ENCODE measurements at regions not wholly inside any gene's neighbourhood (a gene's known extent, or its start where the extent isn't known, plus 50 kb on each side); places are given as distances from the start of the nearest gene placed in this dataset.
A peak's percentile ranks its signal among the peaks of the same experiment; 100 is the strongest.

DNA sequence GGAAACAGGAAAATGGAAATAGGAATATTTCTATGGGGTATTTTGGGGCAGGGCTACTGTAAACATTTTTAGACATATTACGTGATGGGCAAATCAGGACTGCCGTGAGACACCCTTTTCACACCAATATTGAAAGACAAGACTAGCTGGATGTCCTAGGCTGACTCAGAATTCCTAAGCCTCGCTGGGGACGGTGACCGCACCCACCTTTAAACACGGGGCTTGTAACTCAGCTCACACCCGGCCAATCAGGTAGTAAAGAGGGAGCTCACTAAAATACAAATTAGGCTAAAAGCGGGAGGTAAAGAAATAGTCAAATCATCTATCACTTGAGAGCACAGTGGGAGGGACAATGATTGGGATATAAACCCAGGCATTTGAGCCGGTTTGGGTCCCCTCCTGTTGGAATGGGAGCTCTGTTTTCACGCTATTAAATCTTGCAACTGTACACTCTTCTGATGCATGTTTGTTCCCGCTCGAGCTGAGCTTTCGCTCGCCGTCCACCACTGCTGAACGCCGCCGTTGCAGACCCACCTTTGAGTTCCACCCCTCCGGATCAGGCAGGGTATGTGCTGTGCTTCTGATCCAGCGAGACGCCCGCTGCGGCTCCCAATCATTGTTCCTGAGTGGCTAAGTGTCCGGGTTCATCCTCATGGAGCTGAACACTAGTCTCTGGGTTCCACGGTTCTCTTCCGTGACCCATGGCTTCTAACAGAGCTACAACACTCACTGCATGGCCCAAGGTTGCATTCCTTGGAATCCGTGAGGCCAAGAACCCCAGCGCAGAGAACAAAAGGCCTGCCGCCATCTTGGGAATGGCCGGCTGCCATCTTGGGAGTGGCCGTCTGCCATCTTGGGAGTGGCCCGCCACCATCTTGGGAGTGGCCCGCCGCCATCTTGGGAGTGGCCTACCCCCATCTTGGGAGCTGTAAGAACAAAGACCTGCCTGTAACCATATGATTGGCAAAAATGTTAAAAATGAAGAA lies 152.6 kb downstream of the CRLF2 start (continued):
- TF ChIP-seq TAF1 (IDR thresholded peaks at IDR 0.05; ENCODE audit: control insufficient read depth, extremely low read depth, insufficient read depth, low read length, severe bottlenecking) (peak; percentile 76), PHF8 (IDR thresholded peaks at IDR 0.05; ENCODE audit: borderline replicate concordance, low read length) (peak; percentile 36; the same call in 1 of the 2 replicates), ELF1 (tag; IDR thresholded peaks at IDR 0.05) (no peak), SETDB1 (IDR thresholded peaks at IDR 0.05; ENCODE audit: low read length) (no peak), ZFP30 (CRISPR knock-in tag; IDR thresholded peaks at IDR 0.05; ENCODE audit: borderline replicate concordance) (no peak), CTBP1 (IDR thresholded peaks at IDR 0.05; ENCODE audit: borderline replicate concordance) (no peak), HLTF (IDR thresholded peaks at IDR 0.05) (no peak), BACH1 (tag; IDR thresholded peaks at IDR 0.05) (peak; percentile 72; the same call in 1 of the 2 replicates), ESRRB (CRISPR knock-in tag; IDR thresholded peaks at IDR 0.05; ENCODE audit: borderline replicate concordance) (no peak), CC2D1A (IDR thresholded peaks at IDR 0.05) (no peak), MAFK (IDR thresholded peaks at IDR 0.05; ENCODE audit: low read length) (no peak), DMBX1 (CRISPR knock-in tag; IDR thresholded peaks at IDR 0.05; ENCODE audit: borderline replicate concordance) (peak; percentile 91), U2AF2 (optimal IDR thresholded peaks at IDR 0.05; ENCODE audit: low read depth, low read length) (no peak), POLR2G (IDR thresholded peaks at IDR 0.05; ENCODE audit: low read depth, low read length) (peak; percentile 77), ZNF282 (CRISPR knock-in tag; IDR thresholded peaks at IDR 0.05) (no peak), ZNF551 (CRISPR knock-in tag; IDR thresholded peaks at IDR 0.05) (no peak), HIVEP1 (CRISPR knock-in tag; IDR thresholded peaks at IDR 0.05) (no peak), SPI1 (IDR thresholded peaks at IDR 0.05; ENCODE audit: borderline replicate concordance, low read depth, low read length) (no peak), KAT7 (CRISPR knock-in tag; IDR thresholded peaks at IDR 0.05; ENCODE audit: borderline replicate concordance) (no peak), CBX5 (IDR thresholded peaks at IDR 0.05; ENCODE audit: borderline replicate concordance, low read depth) (0 out of 2 replicates have a peak, but pooled peaks have one; percentile 36), ETV5 (CRISPR knock-in tag; IDR thresholded peaks at IDR 0.05; ENCODE audit: low read depth) (no peak)
- TF ChIP-seq, protein P1, sequence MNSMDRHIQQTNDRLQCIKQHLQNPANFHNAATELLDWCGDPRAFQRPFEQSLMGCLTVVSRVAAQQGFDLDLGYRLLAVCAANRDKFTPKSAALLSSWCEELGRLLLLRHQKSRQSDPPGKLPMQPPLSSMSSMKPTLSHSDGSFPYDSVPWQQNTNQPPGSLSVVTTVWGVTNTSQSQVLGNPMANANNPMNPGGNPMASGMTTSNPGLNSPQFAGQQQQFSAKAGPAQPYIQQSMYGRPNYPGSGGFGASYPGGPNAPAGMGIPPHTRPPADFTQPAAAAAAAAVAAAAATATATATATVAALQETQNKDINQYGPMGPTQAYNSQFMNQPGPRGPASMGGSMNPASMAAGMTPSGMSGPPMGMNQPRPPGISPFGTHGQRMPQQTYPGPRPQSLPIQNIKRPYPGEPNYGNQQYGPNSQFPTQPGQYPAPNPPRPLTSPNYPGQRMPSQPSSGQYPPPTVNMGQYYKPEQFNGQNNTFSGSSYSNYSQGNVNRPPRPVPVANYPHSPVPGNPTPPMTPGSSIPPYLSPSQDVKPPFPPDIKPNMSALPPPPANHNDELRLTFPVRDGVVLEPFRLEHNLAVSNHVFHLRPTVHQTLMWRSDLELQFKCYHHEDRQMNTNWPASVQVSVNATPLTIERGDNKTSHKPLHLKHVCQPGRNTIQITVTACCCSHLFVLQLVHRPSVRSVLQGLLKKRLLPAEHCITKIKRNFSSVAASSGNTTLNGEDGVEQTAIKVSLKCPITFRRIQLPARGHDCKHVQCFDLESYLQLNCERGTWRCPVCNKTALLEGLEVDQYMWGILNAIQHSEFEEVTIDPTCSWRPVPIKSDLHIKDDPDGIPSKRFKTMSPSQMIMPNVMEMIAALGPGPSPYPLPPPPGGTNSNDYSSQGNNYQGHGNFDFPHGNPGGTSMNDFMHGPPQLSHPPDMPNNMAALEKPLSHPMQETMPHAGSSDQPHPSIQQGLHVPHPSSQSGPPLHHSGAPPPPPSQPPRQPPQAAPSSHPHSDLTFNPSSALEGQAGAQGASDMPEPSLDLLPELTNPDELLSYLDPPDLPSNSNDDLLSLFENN (IDR thresholded peaks at IDR 0.05; ENCODE audit: low read depth in 2 of 2, low read length in 2 of 2): no peak
- TF ChIP-seq, protein P2, sequence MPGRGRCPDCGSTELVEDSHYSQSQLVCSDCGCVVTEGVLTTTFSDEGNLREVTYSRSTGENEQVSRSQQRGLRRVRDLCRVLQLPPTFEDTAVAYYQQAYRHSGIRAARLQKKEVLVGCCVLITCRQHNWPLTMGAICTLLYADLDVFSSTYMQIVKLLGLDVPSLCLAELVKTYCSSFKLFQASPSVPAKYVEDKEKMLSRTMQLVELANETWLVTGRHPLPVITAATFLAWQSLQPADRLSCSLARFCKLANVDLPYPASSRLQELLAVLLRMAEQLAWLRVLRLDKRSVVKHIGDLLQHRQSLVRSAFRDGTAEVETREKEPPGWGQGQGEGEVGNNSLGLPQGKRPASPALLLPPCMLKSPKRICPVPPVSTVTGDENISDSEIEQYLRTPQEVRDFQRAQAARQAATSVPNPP (IDR thresholded peaks at IDR 0.05; ENCODE audit: borderline replicate concordance, insufficient read depth, insufficient read length): no peak
- TF ChIP-seq, protein P3, sequence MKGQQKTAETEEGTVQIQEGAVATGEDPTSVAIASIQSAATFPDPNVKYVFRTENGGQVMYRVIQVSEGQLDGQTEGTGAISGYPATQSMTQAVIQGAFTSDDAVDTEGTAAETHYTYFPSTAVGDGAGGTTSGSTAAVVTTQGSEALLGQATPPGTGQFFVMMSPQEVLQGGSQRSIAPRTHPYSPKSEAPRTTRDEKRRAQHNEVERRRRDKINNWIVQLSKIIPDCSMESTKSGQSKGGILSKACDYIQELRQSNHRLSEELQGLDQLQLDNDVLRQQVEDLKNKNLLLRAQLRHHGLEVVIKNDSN (CRISPR knock-in tag; IDR thresholded peaks at IDR 0.05): no peak
